ENCODE measurements at regions not wholly inside any gene's neighbourhood (a gene's known extent, or its start where the extent isn't known, plus 50 kb on each side); places are given as distances from the start of the nearest gene placed in this dataset.

- FAIRE-seq (no peak), DNase-seq (ENCODE audit: insufficient read length) (no peak)
- TF ChIP-seq TAF1 (IDR thresholded peaks at IDR 0.05; ENCODE audit: borderline replicate concordance, low read depth, low read length) = no peak
- no peak for TF ChIP-seq POLR2AphosphoS5 (IDR thresholded peaks at IDR 0.05; ENCODE audit: low read depth, low read length)
- TF ChIP-seq POLR2A (IDR thresholded peaks at IDR 0.05; ENCODE audit: low read depth, low read length) = no peak
Measured at GRCh38 chr6:147724454-147724853, 216.0 kb downstream of the SAMD5 start.

DNA sequence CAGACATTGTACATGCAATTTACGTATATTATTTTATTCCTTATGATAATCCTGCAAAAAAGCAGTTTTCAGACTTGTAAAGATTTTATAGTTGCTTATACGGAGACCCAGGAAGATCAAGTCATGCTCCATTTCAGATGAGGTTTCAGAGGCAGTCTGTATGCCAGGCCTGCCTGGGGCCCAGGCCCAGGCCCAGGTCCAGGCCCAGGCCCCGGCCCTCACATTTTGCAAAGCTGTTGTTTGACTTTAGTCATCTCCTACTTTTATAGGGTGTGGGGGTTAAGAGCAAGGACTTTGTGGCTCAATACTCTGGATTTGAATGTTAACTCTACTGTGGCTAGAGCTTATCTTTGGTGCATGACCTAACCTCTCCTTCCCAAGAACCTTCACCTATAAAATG is 217.9 kb downstream of the SAMD5 start:
- TF ChIP-seq TAF1 (IDR thresholded peaks at IDR 0.05; ENCODE audit: borderline replicate concordance, low read depth, low read length) (no peak), POLR2AphosphoS5 (IDR thresholded peaks at IDR 0.05; ENCODE audit: low read depth, low read length) (no peak), POLR2A (IDR thresholded peaks at IDR 0.05; ENCODE audit: low read depth, low read length) (no peak)
- DNase-seq (ENCODE audit: insufficient read length) (no peak), FAIRE-seq (no peak)

- TF ChIP-seq POLR2AphosphoS5 (IDR thresholded peaks at IDR 0.05; ENCODE audit: low read depth, low read length) = no peak
- no peak for TF ChIP-seq POLR2A (IDR thresholded peaks at IDR 0.05; ENCODE audit: low read depth, low read length)
- no peak for TF ChIP-seq TAF1 (IDR thresholded peaks at IDR 0.05; ENCODE audit: borderline replicate concordance, low read depth, low read length)
- FAIRE-seq (no peak), DNase-seq (ENCODE audit: insufficient read length) (no peak)
Measured at GRCh38 chr6:147728903-147729302, 220.4 kb downstream of the SAMD5 start.

DNA sequence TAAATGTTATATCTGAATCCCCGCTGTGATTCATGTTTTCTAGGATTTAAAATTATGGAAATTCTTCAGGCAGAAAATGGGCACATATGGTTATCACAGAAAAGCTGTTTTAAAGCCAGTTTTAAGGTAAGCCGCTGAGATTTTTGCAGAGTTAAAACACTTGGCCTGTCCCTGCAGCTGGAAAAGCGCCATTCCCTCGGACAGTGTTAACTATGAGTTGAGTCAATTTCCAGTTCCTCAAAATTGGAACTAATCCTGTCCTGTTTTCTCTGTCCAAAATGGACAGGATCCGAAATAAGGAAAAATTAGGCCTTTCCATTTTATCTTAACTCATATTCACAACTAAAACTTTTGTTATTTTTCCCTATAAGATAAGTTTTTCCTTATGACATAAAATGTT is 225.2 kb downstream of the SAMD5 start:
- no peak for TF ChIP-seq POLR2AphosphoS5 (IDR thresholded peaks at IDR 0.05; ENCODE audit: low read depth, low read length)
- TF ChIP-seq POLR2A (IDR thresholded peaks at IDR 0.05; ENCODE audit: low read depth, low read length) = no peak
- TF ChIP-seq TAF1 (IDR thresholded peaks at IDR 0.05; ENCODE audit: borderline replicate concordance, low read depth, low read length) = no peak
- DNase-seq (ENCODE audit: insufficient read length) = no peak
- no peak for FAIRE-seq

DNA sequence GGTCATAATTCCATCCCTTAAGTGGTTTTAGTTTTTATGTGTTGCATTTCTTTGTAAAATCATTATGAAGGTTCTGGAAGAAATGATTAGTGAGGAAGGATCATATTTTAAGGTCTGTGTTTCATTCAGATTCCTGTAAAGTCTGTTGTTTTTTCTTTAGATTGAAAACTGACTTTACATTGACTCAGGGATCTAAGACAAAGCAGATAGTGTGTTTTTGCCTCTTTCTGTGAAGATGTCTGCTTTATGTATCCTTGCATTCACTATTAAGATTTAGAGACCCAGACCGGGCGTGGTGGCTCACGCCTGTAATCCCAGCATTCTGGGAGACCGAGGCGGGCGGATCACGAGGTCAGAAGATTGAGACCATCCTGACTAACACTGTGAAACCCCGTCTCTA is 225.7 kb downstream of the SAMD5 start:
- FAIRE-seq (no peak), DNase-seq (ENCODE audit: insufficient read length) (no peak)
- TF ChIP-seq POLR2AphosphoS5 (IDR thresholded peaks at IDR 0.05; ENCODE audit: low read depth, low read length) (no peak), TAF1 (IDR thresholded peaks at IDR 0.05; ENCODE audit: borderline replicate concordance, low read depth, low read length) (no peak), POLR2A (IDR thresholded peaks at IDR 0.05; ENCODE audit: low read depth, low read length) (no peak)

DNA sequence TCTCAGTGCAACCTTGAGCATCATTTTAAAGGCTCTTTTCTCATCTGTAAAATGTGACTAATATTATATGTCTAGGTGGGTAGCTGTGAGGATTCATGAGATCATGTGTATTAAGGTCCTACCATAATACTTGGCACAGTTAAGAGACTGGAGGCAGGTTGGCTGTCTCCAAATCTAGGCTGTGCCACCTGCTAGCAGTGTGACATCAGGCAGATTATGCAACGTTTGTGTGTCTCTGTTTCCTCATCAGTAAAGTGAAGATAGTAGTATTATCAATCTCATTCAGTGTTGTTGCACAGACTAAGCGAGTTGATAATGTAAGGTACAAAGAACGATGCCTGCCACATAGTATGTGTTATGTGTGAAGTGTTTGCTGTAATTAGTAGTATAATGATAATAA is 227.4 kb downstream of the SAMD5 start:
- FAIRE-seq (no peak), DNase-seq (ENCODE audit: insufficient read length) (no peak)
- TF ChIP-seq POLR2A (IDR thresholded peaks at IDR 0.05; ENCODE audit: low read depth, low read length) (no peak), TAF1 (IDR thresholded peaks at IDR 0.05; ENCODE audit: borderline replicate concordance, low read depth, low read length) (no peak), POLR2AphosphoS5 (IDR thresholded peaks at IDR 0.05; ENCODE audit: low read depth, low read length) (no peak)

DNA sequence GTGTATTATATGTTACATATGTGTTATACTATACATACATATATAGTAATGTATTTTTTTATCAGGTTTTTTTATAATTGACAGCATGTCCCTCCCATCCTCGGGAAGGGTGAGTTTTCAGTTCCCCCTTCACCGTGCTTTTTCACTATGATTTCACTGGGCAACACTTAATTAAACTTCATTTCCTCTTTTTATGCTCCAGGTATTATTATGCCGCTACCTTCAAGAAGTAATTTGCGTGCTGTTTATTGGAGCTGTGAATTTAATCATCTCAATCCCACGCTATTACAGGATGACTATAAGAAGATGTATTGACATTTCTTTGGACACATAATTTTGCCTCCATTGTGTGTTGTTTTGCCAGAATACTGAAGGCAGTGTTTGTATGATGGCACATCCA is 228.6 kb downstream of the SAMD5 start:
- no peak for DNase-seq (ENCODE audit: insufficient read length)
- no peak for FAIRE-seq
- TF ChIP-seq TAF1 (IDR thresholded peaks at IDR 0.05; ENCODE audit: borderline replicate concordance, low read depth, low read length) (no peak), POLR2AphosphoS5 (IDR thresholded peaks at IDR 0.05; ENCODE audit: low read depth, low read length) (no peak), POLR2A (IDR thresholded peaks at IDR 0.05; ENCODE audit: low read depth, low read length) (no peak)

- TF ChIP-seq POLR2A (IDR thresholded peaks at IDR 0.05; ENCODE audit: low read depth, low read length) (no peak), TAF1 (IDR thresholded peaks at IDR 0.05; ENCODE audit: borderline replicate concordance, low read depth, low read length) (no peak), POLR2AphosphoS5 (IDR thresholded peaks at IDR 0.05; ENCODE audit: low read depth, low read length) (no peak)
Measured at GRCh38 chr6:147738099-147738498, 229.6 kb downstream of the SAMD5 start.

GRCh38 chr6:147738516-147739162 is 230.1 kb downstream of the SAMD5 start:
- TF ChIP-seq POLR2A (IDR thresholded peaks at IDR 0.05; ENCODE audit: low read depth, low read length) (no peak), POLR2AphosphoS5 (IDR thresholded peaks at IDR 0.05; ENCODE audit: low read depth, low read length) (no peak), TAF1 (IDR thresholded peaks at IDR 0.05; ENCODE audit: borderline replicate concordance, low read depth, low read length) (no peak)
- no peak for FAIRE-seq
- DNase-seq (ENCODE audit: insufficient read length) = no peak

More at GRCh38 chr6:147738099-147738498, 229.6 kb downstream of the SAMD5 start:
- FAIRE-seq (no peak), DNase-seq (ENCODE audit: insufficient read length) (no peak)

- no peak for TF ChIP-seq POLR2A (IDR thresholded peaks at IDR 0.05; ENCODE audit: low read depth, low read length)
- no peak for TF ChIP-seq POLR2AphosphoS5 (IDR thresholded peaks at IDR 0.05; ENCODE audit: low read depth, low read length)
- no peak for TF ChIP-seq TAF1 (IDR thresholded peaks at IDR 0.05; ENCODE audit: borderline replicate concordance, low read depth, low read length)
- FAIRE-seq (no peak), DNase-seq (ENCODE audit: insufficient read length) (no peak)
Measured at GRCh38 chr6:147740326-147740725, 231.8 kb downstream of the SAMD5 start.

GRCh38 chr6:147740916-147741315 is 232.4 kb downstream of the SAMD5 start:
- FAIRE-seq (no peak), DNase-seq (ENCODE audit: insufficient read length) (no peak)
- no peak for TF ChIP-seq POLR2A (IDR thresholded peaks at IDR 0.05; ENCODE audit: low read depth, low read length)
- no peak for TF ChIP-seq TAF1 (IDR thresholded peaks at IDR 0.05; ENCODE audit: borderline replicate concordance, low read depth, low read length)
- no peak for TF ChIP-seq POLR2AphosphoS5 (IDR thresholded peaks at IDR 0.05; ENCODE audit: low read depth, low read length)

- no peak for DNase-seq (ENCODE audit: insufficient read length)
- no peak for FAIRE-seq
- TF ChIP-seq POLR2AphosphoS5 (IDR thresholded peaks at IDR 0.05; ENCODE audit: low read depth, low read length) (no peak), TAF1 (IDR thresholded peaks at IDR 0.05; ENCODE audit: borderline replicate concordance, low read depth, low read length) (no peak), POLR2A (IDR thresholded peaks at IDR 0.05; ENCODE audit: low read depth, low read length) (no peak)
Measured at GRCh38 chr6:147741389-147741788, 232.9 kb downstream of the SAMD5 start.
